CD4-positive, alpha-beta T cell (primary cell): ENCODE measurements at regions not wholly inside any gene's neighbourhood (a gene's known extent, or its start where the extent isn't known, plus 50 kb on each side); places are given as distances from the start of the nearest gene placed in this dataset.

Experiments used
- ATAC-seq: fragments of 200-7000 bp; cut with Tn5 transposase; one replicate; pipeline ENCODE4 v1.10.0; 2022; ENCODE audit warnings: mild to moderate bottlenecking; ENCODE audit not compliant: poor library complexity
- CTCF ChIA-PET: fragments of 350-600 bp; sonication (Branson Sonifier 250); formaldehyde crosslinking; loops from one replicate; lab custom pipeline; 2021; ENCODE audit warnings: antibody characterized with exemption, inconsistent platforms; lab: Charles Lee
- POLR2A ChIA-PET: fragments of 350-600 bp; sonication (Branson Sonifier 250); formaldehyde crosslinking; loops from one replicate; lab custom pipeline; 2021; ENCODE audit warnings: antibody characterized with exemption, inconsistent platforms; lab: Charles Lee
- DNase-seq, 14 experiments: peaks; one replicate each; pipeline ENCODE4 v3.0.0-alpha.2; 2013 to 2020; ENCODE audit warnings: mixed read lengths in 2 of 14
- H3K27ac ChIP-seq, 2 donors: one replicate each; pipeline versions ENCODE4 v1.5.1 to v1.7.0; 2013; ENCODE audit warnings: low read length in 2 of 2, low read depth in 1 of 2, mild to moderate bottlenecking in 1 of 2
- H3K27me3 ChIP-seq, 2 experiments: 1 replicate in 1 of 2; 2 replicates in 1 of 2; pipeline versions ENCODE4 v1.6.1 to v1.7.0; 2013; ENCODE audit warnings: low read length in 2 of 2, control low read depth in 1 of 2, mild to moderate bottlenecking in 1 of 2, moderate library complexity in 1 of 2; ENCODE audit not compliant: insufficient read depth in 2 of 2, control insufficient read depth in 1 of 2
- H3K36me3 ChIP-seq: one replicate; pipeline ENCODE4 v1.6.1; 2013; ENCODE audit warnings: low read length, control low read depth; ENCODE audit not compliant: insufficient read depth
- H3K4me1 ChIP-seq: one replicate; pipeline ENCODE4 v1.6.1; 2013; ENCODE audit warnings: low read length, control low read depth; ENCODE audit not compliant: insufficient read depth
- H3K4me3 ChIP-seq: one replicate; pipeline ENCODE4 v1.5.1; 2013; ENCODE audit warnings: mild to moderate bottlenecking, low read length, moderate library complexity
- H3K9me3 ChIP-seq, 2 experiments: 1 replicate in 1 of 2; 2 replicates in 1 of 2; pipeline versions ENCODE4 v1.6.1 to v1.7.0; 2013; ENCODE audit warnings: low read length in 2 of 2, mild to moderate bottlenecking in 2 of 2, control low read depth in 1 of 2, moderate library complexity in 1 of 2; ENCODE audit not compliant: control insufficient read depth in 1 of 2, insufficient read depth in 1 of 2
- H3K27ac Mint-ChIP-seq: one replicate; pipeline ENCODE4 v1.8.0; 2020; ENCODE audit warnings: mixed read lengths
- H3K27me3 Mint-ChIP-seq: one replicate; pipeline ENCODE4 v1.8.0; 2021; ENCODE audit warnings: mixed read lengths
- H3K36me3 Mint-ChIP-seq: one replicate; pipeline ENCODE4 v1.8.0; 2021; ENCODE audit warnings: low read depth, mixed read lengths
- H3K4me1 Mint-ChIP-seq: one replicate; pipeline ENCODE4 v1.8.0; 2021; ENCODE audit warnings: low read depth, mixed read lengths
- H3K4me3 Mint-ChIP-seq: one replicate; pipeline ENCODE4 v1.8.0; 2020; ENCODE audit warnings: mild to moderate bottlenecking, mixed read lengths
- H3K9me3 Mint-ChIP-seq: one replicate; pipeline ENCODE4 v1.8.0; 2020; ENCODE audit warnings: mixed read lengths
- intact Hi-C, 2 experiments: fragments of 100-400 bp; cut with DNase I in 1 of 2; cut with micrococcal nuclease in 1 of 2; formaldehyde crosslinking; loops; one replicate each; pipeline versions ENCODE4 v1.15.1 to v1.9.0; 2023 to 2025; cut with DNase I, micrococcal nuclease
- TF ChIP-seq, protein P1 (sequence below): fragments of 200-600 bp; IDR thresholded peaks from one replicate; pipeline ENCODE4 v1.8.0; 2022; ENCODE audit warnings: antibody characterized with exemption, mild to moderate bottlenecking

DNA sequence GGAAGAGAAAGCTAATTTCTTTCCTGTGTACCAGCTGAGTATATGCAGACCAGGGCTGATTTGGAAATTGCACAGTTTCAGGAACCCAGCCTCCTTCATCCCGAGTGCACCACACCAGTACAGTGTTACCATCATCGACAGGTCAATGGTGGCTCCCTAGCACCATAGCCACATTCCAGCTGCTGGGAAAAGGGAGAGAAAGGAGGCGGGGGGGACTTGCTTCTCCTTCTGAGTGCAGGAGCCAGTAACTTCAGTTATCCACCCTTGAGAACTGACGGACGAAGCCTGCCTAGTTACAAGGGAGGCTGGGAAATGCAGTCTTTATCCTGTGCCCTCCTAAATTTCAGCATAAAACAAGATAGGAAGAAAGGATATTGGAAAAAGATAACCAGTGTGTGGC lies 129.7 kb upstream of the PRICKLE2 start:
- intact Hi-C loops = no loop called here

DNA sequence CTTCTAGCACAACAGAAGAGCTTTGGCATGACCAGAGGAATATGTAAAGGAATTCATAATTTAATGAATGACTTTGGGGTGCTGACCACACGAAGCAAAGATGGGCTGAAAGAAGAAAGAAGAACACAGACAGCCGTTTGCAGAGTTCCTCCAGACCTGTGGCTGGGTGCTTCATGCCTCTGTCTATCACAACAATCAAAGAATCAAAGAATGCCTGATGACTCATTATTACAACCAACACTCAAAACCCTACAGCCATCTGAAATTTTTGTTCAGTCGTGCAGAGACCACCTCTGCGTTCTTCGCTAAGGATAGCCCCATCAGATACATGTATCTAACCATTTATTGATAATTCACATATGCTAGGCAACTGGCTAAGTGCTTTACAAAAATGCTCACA lies 129.0 kb upstream of the PRICKLE2 start:
- ATAC-seq (no peak), DNase-seq (no peak)
- intact Hi-C loops = no loop called here
- no peak overlapping the region for H3K27ac ChIP-seq
- TF ChIP-seq, protein P1, sequence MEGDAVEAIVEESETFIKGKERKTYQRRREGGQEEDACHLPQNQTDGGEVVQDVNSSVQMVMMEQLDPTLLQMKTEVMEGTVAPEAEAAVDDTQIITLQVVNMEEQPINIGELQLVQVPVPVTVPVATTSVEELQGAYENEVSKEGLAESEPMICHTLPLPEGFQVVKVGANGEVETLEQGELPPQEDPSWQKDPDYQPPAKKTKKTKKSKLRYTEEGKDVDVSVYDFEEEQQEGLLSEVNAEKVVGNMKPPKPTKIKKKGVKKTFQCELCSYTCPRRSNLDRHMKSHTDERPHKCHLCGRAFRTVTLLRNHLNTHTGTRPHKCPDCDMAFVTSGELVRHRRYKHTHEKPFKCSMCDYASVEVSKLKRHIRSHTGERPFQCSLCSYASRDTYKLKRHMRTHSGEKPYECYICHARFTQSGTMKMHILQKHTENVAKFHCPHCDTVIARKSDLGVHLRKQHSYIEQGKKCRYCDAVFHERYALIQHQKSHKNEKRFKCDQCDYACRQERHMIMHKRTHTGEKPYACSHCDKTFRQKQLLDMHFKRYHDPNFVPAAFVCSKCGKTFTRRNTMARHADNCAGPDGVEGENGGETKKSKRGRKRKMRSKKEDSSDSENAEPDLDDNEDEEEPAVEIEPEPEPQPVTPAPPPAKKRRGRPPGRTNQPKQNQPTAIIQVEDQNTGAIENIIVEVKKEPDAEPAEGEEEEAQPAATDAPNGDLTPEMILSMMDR = no peak
- ChIA-PET CTCF (no interaction called here), POLR2A (no interaction called here)
- Mint-ChIP-seq H3K9me3 (no peaks in the 10 kb centered on the region), H3K4me1 (peaks cover 16% of the 10 kb centered on the region), H3K27ac (no peak overlapping the region), H3K27me3 (no peaks in the 10 kb centered on the region), H3K4me3 (no peak overlapping the region), H3K36me3 (no peaks in the 10 kb centered on the region)
- no peaks in the 10 kb centered on the region for H3K27me3 ChIP-seq
- H3K4me1 ChIP-seq = peaks cover 5% of the 10 kb centered on the region
- H3K36me3 ChIP-seq = no peaks in the 10 kb centered on the region
- H3K9me3 ChIP-seq = no peaks in the 10 kb centered on the region
- H3K4me3 ChIP-seq = no peak overlapping the region

More for the DNA sequence above, 129.7 kb upstream of the PRICKLE2 start:
- H3K4me3 ChIP-seq = no peak overlapping the region
- no peak overlapping the region for H3K4me3 Mint-ChIP-seq
- ATAC-seq = no peak
- TF ChIP-seq, protein P1 = no peak
- H3K27me3 ChIP-seq = no peaks in the 10 kb centered on the region
- H3K36me3 Mint-ChIP-seq = no peaks in the 10 kb centered on the region
- ChIA-PET POLR2A (interaction anchor here (0.6 kb wide), 1 partner anchor 16 kb away, joined by 3 read pairs; no protein-coding TSS in a partner anchor), CTCF (no interaction called here)
- H3K4me1 Mint-ChIP-seq = peaks cover 16% of the 10 kb centered on the region
- no peak for DNase-seq
- H3K27me3 Mint-ChIP-seq = no peaks in the 10 kb centered on the region
- peaks cover 5% of the 10 kb centered on the region for H3K4me1 ChIP-seq
- no peak overlapping the region for H3K27ac ChIP-seq
- H3K36me3 ChIP-seq = no peaks in the 10 kb centered on the region
- no peaks in the 10 kb centered on the region for H3K9me3 ChIP-seq
- peak overlapping the region; percentile 58 for H3K27ac Mint-ChIP-seq
- H3K9me3 Mint-ChIP-seq = no peaks in the 10 kb centered on the region

DNA sequence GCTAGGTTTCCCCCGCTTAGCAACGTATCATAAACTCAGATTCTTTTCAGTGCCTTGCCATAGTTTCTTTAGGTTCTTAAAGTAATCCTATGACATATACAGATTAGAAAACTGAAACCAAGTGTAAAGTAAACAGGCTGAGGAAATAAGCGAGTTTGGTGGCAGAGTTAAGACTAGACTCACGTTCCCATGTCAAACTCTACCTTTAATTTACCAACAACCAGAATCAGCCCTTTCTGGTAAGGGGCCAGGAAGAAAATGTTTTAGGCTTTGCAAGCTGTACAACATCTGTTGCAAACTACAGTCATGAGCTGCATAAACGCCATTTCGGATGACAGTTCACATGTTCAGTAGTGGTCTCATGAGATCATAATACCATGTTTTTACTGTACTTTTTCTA lies 128.0 kb upstream of the PRICKLE2 start:
- H3K27ac Mint-ChIP-seq = no peak overlapping the region
- TF ChIP-seq, protein P1 = no peak
- H3K36me3 ChIP-seq = no peaks in the 10 kb centered on the region
- CTCF ChIA-PET = no interaction called here
- H3K4me1 Mint-ChIP-seq = peaks cover 16% of the 10 kb centered on the region
- no peaks in the 10 kb centered on the region for H3K27me3 ChIP-seq
- H3K4me1 ChIP-seq = peaks cover 5% of the 10 kb centered on the region
- DNase-seq (no peak), ATAC-seq (no peak)
- intact Hi-C loops = no loop called here
- peaks cover 4% of the 10 kb centered on the region for H3K27me3 Mint-ChIP-seq
- H3K9me3 Mint-ChIP-seq = no peaks in the 10 kb centered on the region
- no peaks in the 10 kb centered on the region for H3K9me3 ChIP-seq
- no peak overlapping the region for H3K27ac ChIP-seq
- POLR2A ChIA-PET = no interaction called here
- no peak overlapping the region for H3K4me3 ChIP-seq
- no peak overlapping the region for H3K4me3 Mint-ChIP-seq
- H3K36me3 Mint-ChIP-seq = no peaks in the 10 kb centered on the region
